H4 (cell line): ENCODE measurements at regions not wholly inside any gene's neighbourhood (a gene's known extent, or its start where the extent isn't known, plus 50 kb on each side); places are given as distances from the start of the nearest gene placed in this dataset.
A peak's percentile ranks its signal among the peaks of the same experiment; 100 is the strongest.
"Not testable (repeated sequence)": the region's sequence is repeated elsewhere in the genome, so short reads cannot be mapped to it uniquely, and the experiment has no call there.

Experiments
- DNase-seq: peaks from one replicate; pipeline ENCODE4 v3.0.0-alpha.2; 2015; ENCODE audit warnings: low spot score

DNA sequence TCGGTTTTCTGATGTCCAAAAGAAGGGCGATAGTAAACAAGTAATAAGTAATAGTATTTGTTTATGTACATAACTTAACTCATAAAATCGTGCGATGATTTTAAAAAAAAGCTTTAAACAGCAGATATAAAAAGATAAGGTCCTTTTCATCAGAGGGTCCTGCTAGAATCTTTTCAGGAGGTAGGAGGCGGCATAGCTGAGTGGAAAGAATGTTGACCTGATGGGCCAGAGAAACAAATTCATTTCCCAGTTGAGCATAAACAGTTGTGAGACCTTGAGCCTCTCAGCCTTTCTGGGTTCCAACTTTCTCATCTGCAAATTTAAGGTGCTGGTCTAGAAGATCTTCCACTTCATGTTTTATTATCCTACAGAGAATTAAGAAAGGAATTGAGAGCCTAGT, 173.5 kb downstream of the LACC1 start:
- no peak for DNase-seq

DNA sequence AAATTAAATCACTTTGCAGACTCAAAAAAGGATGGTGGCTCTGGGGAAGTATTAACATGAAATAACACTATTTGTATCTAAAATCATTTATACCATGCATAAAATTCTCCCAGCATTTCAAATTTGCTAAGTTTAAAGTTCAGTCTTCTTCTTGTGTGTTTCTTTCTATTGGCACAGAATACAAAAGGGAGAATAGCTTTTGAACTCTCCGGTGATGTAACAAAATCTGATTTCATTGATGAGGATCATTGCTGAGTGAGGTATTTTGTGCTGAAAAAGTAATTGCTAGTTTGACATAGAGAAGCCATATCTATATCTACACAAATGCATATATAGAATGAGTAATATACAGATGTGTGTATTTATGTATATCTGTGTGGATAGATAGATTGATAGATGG, 174.8 kb downstream of the LACC1 start:
- no peak for DNase-seq

DNA sequence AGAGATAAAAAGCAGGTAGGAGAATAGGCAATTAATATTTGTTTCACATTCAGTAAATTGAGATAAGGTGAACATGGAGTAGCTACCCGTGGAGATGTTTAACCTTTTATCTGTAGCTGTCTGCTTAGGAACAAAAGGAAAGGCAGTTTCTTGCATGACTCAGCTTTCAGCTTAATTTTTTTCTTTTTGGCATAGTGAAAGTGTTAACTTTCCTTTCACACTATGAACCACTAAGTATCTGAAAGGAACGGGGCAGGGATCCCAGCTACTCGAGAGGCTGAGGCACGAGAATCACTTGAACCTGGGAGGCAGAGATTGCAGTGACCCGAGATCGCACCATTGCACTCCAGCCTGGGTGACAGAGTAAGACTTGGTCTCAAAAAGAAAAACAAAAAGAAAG, 176.0 kb downstream of the LACC1 start:
- DNase-seq: not testable (repeated sequence)

DNA sequence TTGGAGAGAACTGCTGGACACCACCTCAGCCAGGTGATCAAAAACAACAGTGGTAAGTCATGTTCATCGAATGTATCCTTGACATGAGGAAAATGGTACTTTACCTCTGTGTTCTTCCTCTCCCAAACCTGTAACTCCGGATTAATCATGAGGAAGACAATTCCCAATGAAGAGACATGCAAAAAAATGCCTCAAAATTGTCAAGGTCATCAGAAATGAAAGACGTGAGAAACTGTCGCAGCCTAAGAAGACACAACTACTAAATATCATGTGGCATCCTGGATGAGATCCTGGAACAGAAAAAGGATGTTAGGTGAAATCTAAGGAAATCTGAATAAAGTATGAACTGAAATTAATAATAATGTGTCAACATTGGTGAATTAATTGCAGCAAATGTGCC, 178.4 kb downstream of the LACC1 start:
- DNase-seq: no peak

DNA sequence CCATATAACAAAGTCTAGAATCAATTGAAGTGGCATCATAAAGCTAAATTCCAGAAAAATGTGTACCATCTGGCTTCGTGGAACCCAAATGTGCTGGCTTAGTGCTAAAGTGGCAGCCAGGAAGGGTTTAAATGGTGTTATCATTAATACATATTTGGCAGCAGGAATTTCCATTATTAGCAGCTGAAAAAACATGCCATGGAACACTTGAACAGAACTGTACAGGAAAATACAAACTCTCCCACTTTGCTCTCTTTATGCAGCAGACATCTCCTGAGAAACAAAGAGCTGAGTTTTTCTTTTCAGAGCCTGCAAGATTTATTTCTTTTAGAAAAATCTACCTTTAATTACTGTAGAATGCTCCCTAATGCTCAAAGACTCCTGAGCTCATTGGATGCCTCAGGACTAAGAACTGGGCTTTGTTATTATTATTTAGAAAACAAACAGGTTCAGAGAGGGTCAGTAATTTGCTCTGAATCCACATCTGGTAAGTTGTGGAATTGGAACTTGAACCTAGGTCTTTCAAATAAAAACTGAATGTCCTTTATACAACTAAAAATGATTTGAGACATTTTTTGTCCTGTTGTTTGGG, 179.0 kb downstream of the LACC1 start:
- DNase-seq: no peak

DNA sequence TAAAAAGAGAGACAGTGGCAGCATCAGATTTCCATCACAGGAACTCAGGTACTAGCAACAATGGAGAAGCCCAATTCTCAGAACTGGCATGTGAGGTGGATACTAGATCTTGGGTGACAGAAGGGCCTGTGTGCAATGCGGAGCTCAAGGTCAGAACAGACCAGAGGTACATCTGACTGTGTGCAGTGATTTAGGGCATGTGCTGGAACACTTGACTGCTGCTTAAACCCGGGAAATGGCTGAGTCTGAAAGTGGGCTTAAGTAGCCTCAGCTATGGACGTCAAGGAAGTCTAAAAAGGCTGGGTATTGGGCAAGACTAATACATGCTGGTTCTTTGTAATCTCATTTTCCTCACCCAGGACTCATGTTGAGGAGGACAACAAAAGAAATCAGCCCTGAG, 182.2 kb downstream of the LACC1 start:
- no peak for DNase-seq

DNA sequence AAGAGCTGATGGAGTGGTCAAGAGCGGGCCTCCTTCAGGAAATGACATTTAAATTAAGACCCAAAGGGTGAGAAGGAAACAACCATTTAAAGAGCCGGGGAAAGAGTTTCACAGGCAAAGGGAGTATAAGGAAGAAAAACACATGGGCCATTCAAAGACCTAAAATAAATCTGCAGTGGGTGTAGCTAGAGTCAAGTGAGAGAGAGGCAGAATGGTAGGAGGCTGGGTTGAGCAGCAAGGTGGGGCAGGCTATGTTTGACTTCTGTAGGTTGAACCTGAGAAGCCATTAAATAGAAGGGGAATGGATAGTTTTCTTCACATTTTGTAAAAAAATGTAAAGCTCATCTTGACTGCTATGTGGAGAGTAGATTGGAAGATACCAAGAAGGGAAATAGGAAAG, 183.8 kb downstream of the LACC1 start:
- no peak for DNase-seq

DNA sequence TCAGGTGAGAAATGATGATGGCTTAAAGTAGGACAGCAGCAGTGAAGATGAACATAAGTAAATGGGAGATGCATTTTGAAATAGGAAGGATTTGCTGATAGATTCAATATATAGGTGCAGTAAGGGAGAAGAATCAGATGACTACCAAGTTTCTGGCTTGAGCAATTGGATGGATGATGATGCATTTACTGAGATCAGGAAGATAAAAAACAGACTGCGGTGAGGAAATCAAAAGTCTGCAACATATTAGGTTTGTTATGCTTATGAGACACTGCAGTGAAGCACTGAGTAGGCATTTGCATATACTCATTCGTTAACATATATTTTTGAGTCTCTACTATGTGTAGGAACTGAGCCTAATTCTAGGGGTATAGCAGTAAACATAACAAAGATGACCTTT, 184.2 kb downstream of the LACC1 start:
- no peak for DNase-seq

DNA sequence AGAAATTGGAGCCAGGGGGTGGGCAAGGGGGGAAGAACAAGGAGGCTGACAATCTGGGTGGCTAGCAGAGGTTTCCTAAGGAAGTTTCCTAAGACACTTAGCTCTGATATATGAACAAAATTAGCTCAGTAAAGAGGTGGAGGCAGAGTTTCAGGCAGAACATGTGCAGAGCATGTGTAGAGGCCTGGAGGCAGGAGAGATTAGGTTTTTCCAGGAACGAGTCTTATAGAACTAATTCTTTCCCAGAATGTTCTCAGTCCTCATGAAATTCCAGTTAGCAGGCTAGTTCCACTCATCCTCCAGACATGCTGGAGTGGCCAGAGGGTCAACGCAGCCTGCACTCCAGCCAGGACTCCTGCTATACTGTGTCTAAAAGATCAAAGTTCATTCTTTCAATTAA, 184.7 kb downstream of the LACC1 start:
- DNase-seq: no peak

DNA sequence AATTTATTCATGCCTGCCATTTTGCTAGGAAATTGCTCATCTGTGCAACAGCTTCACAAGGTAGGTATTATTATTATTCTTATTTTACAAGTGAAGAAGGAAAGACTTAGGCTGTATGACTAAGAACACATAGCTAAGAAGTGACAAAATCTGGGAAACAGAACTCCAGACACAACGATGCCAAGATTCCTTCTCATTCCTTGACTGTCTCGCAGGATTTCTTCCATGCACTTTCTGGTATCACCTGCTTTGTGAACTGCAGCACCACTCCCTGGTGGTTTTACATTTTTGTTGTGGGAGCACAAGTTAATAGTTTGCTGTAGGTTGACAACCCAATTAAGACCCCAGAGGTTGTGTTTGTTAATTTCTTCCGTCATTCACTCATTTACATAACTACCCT, 188.5 kb downstream of the LACC1 start:
- no peak for DNase-seq

DNA sequence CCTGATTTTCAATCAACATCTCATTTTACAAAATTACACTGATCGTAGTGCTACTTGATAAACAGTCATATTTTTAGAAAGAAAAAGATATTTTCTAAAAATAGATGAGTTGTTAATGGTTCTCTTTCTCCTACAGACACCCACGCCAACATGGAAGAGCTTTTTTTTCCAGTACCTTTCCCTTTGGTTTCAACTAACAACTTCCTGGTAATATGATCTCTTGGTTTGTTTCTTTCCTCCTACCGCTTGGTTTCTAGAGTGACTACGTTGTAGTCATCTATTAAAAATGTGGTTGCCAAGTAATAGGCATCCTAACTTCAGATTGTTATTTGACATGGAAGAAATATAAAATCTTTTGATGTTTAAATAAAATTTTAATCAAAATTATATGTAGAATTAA, 189.0 kb downstream of the LACC1 start:
- DNase-seq: peak; percentile 61

DNA sequence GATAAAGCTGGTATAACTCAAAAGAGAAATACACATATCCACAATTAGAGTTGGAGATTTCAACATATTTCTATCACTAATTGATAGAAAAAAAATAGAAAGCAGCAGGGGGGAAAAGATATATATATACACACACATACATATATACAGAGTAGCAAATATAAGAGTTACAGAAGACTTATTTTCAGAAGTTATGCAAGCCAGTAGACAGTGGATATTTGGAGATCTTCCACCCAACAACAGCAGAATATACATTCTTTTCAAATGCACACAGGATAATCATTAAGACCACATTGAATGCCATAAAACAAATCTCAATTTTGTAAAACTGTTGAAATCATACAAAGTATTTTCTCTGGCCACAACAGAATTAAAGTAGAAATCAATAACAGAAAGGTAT, 192.8 kb downstream of the LACC1 start:
- no peak for DNase-seq

DNA sequence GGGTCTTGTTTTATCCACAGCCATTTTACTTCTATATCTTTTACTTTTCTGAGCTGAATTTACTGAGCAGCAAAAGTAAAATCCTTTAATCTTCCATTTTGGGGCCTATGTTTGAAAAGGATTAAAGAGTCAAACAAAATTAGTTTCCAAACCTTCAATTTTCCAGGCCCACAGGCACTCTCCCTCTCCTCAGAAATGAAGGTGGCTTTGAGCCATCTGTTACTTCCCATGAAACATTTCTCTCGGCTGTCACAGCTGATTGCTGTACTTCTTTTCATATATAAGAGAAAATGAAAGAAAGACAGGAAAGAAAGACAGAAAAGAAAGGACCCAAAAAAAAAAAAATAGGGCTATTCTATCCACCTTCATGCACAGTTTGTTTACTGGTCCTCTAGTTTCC, 194.9 kb downstream of the LACC1 start:
- DNase-seq: no peak

DNA sequence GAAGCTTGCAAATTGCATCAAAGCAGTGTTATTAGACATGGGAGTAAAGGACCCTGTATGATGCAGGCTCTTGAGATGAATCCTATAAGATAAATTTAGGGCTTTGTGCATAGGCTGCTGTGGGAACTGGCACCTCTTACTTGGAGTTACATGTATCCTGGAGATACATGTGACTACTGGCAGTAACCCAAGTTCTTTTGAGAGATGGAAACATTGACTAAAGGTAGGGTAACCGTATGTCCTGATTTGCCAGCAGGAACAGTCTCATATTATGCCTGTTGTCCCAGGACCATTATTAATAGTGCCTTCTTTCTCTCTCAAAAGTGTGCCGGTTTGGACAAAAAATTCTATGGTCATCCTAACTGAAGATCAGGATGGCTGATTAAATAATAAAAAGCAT, 195.4 kb downstream of the LACC1 start:
- no peak for DNase-seq

DNA sequence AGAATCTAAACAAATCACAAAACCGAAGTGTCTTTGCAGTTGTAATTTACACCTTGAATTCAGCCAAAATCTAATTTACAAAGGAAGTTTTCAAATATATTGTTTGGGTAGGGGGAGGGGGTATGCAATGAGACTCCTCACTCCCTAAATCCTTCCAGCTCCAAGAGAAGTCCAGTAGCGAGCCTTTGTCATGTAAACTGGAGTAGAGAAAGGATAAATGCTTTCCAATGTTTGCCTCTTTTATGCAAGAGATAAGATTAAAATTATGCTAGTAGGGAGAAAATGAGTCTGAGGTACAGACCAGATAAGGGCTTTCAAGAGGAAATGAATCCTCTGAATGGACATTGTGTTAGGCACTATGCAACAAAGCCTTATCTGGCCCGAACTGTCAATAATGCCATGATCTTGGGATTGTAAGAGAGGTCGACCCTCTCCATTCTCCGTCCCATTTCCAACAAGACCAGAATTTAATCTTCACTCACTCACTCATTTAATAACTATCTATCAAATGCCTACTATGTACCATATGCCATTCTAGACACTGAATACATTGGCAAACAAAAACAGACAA, 199.2 kb downstream of the LACC1 start:
- no peak for DNase-seq

DNA sequence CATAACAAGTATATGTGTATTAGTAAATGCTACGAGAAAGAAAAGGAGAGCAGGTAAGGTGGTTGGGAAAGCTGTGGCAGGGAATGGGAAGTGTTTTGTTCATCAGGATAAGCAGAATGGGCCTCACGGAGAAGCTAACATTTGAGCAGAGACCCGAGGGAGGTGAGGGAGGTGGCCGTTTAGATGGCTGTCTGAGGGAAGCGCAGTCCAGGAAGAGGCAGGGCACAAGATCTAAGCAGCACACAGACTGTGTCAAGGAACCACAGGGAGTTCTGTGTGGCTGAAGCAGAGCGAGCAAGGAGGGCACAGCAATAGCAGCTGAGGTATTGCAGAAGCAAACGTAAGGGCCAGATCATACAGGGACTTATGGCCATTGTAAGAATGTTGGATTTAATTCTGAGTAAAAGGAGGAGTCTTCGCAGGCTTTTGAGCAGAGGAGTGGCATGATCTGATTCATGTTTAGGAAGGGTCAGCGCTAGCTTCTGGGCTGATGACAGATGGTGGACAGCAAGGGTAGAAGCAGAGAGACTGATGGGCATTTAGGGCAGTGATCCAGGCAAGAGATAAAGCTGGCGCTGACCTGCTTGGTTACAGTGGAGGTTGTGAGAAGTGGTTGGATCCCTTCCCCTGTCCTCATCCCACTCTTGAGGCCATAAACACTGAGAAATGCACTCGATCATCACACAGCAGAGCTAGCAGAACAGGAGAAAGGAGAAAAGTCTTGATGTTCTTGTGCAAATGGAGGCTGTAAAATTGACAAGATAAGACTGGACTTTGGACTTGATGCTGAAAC, 199.9 kb downstream of the LACC1 start:
- no peak for DNase-seq

DNA sequence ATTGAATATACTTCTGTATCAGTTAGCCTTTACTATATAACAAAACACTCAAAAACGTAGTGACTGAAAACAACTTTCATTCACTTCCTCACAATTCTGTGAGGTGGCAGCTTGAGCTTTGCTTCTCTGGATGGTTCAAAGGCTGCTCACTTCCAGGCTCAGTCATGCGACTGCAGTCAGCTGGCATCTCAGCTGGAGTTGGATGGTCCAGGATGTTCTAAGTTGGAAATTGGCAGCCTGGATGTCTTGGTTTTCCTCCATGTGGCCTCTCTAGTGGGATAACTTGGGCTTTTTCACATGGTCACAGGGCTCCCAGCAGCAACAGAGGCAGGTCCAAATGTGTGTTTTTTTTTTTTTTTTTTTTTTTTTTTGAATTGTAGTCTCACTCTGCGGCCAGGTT, 204.4 kb downstream of the LACC1 start:
- DNase-seq: no peak

DNA sequence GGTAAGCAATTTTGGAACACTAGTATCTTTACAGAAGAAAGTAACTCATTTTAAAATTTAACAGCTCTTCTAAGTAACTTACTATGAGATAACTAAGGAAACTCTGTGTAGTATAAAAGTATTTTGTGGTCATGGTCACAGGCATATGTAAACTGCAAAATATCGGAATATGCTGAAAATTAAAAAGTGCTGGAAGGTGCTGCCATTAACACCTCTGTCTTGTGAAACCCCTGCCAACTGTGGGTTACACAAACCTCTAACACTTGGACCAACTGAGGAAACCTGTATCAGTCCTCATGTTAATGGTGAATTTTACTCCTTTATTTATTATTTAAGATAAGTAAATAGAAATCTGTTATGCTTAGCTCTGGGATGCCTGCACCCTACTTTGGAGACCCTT, 206.7 kb downstream of the LACC1 start:
- DNase-seq: no peak

DNA sequence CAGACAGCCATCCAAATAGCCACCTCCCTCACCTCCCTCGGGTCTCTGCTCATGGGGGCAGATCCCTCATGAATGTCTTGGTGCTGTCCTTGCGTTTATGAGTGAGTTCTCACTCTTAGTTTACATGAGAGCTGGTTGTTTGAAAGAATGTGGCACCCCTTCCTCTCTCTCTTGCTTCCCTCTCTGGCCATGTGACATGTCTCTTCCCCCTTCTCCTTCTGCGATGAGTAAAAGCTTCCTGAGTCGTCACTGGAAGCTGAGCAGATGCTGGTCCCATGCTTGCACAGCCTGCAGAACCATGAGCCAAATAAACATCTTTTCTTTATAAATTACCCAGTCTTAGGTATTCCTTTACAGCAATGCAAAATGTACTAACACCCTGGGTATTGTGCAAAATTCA, 208.7 kb downstream of the LACC1 start:
- no peak for DNase-seq

DNA sequence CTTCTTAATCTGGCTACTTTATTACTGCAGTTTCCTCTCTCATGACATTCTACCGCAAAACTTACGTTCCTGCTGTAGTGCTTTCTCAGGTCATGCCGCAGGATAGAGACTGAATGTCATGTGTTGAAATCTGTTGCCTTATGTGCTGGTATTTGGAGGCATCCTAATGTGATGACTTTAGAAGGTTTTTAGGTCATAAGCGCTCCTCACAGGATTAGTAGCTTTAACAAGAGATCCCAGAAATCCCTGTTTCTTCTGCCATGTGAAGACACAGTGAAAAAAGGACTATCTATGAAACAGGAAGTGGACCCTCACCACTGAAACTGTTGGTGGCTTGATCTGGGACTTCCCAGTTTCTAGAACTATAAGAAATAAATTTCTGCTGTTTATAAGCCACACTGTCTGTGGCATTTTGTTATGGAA, 209.3 kb downstream of the LACC1 start:
- DNase-seq: no peak

DNA sequence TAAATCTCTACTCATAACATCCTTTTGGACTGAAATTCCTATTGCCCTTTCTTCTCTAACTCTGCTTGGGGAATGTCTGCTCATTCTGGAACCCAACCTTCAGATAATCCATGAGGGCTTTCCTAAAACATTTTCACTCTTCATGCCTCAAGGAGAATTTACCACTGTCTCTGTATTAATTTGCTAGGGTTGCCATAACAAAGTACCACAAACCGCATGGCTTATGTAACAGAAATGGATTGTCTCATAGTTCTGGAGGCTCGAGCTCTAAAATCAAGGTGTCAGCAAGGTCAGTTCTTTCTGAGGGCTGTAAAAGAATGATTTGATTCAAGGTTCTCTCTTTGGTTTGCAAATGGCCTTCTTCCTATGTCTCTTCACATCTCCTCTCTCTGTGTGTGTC, 209.7 kb downstream of the LACC1 start:
- peak; percentile 13 for DNase-seq

DNA sequence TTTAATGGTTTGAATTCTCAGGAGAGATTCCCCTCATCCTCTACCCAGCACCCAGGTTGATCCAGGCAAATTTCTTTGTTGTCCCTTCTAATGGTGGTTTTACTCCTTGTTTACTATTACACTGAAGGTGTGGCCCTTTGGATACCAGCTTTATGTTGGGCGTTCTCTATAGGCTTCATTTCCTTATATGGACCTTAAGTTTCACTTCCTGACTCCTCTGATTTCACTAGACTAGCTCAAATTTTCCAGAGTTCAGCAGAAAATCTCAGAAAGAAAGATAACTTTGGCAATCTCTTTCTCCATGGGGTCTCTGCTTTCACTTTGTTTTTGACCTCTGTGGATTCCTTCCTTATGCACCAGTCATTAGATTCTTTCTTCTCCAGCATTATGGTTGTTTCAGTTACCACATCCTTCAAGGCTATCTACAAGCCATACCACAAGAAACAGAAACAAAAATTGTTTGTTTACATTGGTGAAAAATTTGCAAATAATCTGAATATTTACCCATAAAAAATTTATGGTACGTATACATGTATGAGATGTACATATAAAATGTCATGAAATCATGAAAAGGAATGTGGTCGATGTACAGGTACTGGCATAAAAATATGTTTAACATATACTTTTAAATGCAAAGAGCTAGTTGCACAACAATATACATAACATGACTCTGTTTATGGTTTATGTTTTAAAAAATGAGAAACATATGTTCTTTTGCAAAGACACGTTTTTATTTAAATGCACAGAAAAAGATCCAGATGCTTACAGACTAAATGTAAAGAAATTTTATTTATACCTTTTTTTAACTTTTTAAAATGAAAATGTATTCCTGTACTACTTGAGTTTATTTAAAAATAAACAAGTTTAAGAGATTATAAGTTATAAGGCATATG, 212.6 kb downstream of the LACC1 start:
- DNase-seq: no peak
